HG03571 (cell line): ENCODE measurements at regions not wholly inside any gene's neighbourhood (a gene's known extent, or its start where the extent isn't known, plus 50 kb on each side); places are given as distances from the start of the nearest gene placed in this dataset.
"Not testable (repeated sequence)": the region's sequence is repeated elsewhere in the genome, so short reads cannot be mapped to it uniquely, and the experiment has no call there.

ENCODE experiments used
- ATAC-seq: cut with Tn5 transposase; IDR thresholded peaks from one replicate; pipeline ENCODE4 v1.9.1; 2021; ENCODE audit not compliant: unreplicated experiment

DNA sequence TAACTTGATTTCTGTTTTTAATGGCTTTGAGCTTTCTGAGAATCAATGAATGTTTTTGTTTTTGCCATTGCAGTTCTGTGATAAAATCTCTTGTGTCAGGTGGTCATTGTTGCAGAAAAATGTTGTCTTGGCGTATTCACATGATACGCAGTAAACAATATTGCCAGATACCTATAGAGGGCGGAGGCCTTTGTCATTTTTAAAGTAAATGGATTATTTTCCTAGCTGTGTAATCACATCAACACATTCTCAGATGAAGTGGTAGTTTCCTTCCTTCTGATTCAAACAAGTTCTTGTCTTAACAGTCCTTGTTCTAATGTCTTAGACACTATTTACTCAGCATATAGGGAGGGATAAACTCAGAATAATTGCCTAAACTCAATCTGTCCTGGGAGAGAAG is 109.9 kb upstream of the DAB2 start:
- no peak for ATAC-seq

DNA sequence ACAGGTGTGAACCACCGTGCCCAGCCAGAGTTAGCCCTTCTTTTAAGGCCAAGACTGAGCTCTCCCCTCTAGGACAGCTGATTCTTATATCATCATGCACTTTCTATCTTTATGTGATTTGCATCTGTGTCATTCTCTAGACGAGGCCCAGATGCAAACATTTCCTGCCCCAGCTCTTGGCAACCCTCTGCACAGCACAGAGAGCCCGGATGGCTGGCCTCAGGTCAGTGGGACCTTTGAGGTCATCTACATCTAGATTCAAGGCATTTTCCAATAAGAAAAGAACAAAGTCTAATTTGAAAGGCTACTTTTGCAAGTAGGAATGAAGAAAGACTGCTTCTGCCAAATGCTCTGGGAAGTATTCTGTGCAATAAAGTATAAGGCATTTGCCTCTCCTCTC is 109.0 kb upstream of the DAB2 start:
- ATAC-seq = no peak

DNA sequence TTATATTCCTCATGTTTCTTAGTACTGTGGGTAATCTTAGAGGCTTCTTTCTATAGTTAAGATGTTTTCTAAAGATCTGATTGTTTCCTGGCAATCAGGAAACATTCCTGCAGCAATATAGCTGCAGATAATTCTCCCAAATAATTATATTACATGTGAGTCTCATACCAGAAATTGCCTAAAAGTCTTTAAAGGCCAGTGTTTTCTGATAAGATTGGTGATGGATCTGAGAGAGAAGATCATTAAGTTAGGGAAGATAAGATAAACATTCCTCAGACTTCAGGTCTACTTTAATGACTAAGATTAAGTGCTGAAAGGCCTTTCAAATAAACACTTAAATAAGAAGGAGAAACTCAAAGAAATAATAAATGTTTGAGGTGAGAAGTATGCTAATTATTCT is 107.7 kb upstream of the DAB2 start:
- ATAC-seq = no peak

DNA sequence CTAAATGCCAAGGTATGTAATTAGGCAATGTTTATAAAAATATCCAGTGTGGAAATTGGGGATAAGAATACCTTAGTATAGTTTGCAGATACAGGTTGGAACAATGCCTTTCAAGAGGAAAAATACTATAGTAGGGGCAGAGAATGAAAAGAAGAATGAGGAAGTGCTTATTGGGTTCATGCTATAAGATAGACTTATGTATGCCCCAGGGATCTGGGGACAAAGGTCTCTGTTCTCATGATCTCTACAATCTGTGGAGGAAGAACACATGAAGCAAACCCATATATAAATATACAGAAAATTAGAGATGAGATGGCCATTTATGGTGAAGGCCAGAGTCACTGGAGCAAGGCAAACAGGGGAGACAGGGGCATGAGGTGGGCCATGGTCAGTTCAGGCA is 106.5 kb upstream of the DAB2 start:
- ATAC-seq = no peak

DNA sequence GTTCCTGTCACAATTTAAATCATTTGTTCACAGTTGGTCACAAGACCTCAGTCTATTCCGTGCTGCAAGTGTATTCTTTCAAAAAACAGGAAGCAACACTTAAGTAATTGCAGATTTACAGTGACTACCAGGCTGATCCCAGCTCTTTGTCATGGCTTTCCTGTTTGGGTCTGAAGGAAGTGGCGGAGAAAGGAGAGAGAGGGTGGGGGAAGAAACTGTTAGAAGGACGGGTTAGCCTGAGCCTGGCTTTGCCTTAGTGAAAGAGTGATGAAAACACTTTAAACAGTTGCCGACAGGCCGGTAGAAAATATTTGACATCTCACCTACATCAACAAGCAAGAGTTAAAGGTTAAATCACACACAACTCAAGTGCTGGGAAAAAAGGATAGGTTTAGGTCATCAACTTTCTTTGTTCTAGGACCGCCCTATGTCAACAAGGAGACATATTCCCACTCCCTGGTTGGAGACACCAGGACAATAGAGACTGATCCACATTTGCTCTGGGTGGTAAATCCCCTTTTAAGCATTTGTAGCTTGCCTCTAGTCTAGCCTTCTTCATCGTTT is 102.2 kb upstream of the DAB2 start:
- no peak for ATAC-seq

DNA sequence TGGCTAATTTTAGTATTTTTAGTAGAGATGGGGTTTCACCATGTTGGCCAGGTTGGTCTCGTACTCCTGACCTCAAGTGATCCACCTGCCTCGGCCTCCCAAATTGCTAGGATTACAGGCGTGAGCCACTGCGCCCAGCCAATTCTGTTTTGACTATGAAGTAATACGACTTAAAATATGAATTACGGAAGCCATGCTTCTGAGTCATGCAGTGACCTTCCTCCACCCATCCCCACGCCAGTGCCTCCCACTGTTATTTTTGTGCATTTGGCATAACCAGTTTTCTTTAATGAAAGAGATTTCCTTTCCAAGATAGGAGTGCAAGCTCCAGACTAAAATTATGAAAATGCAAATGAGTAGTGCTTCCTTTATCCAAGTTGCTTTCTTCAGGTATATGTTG is 101.0 kb upstream of the DAB2 start:
- ATAC-seq = not testable (repeated sequence)

DNA sequence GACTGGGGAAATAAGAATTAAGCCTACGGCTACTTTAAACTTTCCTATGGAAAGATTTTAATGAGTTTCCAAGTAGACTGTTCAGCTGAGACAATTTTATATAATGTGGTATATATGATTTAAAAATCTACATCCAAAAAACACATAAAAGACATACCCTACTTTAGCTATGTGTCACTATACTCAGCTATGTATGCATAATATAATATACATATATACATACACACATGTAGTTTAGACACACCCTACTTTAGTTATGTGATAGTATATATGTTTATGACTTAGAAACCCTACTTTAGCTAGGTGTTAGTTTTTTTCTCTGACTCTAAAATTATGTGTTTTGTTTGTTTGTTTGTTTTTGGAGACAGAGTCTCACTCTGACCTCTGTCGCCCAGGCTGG is 100.5 kb upstream of the DAB2 start:
- no peak for ATAC-seq

DNA sequence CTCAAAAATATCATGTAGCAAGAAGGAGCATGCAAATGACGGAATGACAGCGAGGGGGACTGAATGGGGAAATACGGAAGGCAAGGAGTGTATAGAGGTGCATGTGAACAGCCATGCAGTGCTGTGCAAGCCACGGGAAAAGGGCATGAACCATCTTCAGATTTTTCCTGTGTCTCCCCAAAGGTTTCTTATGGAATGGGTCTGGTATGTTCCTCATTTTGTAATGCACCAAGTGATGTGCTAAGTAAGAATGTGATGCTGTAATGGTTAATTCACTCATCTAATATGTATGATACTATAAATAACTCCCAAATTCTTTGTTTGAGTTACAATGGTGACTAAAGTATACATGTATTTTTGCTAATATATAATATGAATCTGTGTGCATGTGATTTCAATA is 99.0 kb upstream of the DAB2 start:
- no peak for ATAC-seq

DNA sequence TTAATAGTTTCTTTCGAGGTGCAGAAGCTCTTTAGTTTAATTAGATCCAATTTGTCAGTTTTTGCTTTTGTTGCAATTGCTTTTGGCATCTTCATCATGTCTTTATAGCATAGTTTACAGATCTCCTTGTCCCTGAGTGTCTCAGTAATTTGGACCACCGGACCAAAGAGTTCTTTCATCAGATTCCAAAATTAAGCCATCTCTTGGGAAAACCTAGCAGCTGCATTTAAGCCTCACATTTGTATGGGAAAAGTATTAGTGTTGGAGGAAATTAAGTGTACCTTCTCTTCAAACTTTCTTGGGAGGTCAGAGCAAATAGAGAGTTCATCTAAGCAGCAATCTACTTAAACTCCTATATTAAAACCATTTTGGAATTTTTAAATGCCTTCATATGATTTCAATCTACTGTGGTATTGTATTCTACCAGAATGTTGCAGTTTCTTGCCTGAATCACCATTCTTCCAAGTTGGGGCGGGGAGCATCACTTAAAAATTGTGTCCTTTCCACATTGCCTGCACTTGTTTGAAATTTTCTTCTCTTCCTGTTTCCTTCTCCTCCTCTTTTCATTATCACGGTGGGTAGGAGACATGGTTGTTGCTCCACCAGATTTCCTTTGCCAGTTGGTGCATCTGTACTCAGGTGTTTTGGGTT is 97.3 kb upstream of the DAB2 start:
- ATAC-seq = no peak

DNA sequence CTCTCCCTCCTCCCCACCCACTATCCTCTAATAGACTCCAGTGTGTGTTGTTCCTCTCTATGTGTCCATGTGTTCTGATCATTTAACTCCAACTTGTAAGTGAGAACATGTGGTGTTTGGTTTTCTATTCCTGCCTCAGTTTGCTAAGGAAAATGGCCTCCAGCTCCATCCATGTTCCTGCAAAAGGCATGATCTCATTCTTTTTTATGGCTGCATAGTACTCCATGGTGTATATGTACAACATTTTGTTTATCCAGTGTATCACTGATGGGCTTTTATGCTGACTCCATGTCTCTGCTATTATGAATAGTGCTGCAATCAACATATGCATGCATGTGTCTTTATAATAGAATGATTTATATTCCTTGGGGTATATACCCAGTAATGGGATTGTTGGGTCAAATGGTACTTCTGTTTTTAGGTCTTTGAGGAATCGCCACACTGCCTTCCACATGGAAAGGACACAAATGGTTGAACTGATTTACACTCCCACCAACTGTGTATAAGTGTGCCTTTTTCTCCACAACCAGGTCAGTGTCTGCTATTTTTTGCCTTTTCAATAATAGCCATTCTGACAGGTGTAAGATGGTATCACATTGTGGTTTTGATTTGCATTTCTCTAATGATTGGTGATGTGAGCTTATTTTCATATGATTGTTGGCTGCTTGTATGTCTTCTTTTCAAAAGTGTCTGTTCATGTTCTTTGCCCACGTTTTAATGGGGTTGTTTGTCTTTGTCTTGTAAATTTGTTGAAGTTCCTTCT is 96.5 kb upstream of the DAB2 start:
- no peak for ATAC-seq

DNA sequence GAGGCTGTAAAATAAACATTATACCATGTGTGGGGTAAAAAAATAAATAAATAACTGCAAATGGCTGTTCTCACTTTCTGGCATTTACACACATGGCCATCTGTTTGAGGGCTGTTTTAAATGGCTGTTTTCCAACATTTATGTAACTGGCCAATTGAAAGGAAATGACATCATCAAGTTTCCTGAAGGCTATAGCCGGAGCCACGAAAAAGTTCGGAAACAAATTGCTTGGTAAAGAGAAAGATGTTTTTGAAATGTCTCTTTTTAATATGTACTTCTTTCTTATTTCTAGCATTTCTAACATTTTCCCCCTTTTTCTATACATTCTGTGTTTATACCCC is 95.4 kb upstream of the DAB2 start:
- ATAC-seq = no peak

DNA sequence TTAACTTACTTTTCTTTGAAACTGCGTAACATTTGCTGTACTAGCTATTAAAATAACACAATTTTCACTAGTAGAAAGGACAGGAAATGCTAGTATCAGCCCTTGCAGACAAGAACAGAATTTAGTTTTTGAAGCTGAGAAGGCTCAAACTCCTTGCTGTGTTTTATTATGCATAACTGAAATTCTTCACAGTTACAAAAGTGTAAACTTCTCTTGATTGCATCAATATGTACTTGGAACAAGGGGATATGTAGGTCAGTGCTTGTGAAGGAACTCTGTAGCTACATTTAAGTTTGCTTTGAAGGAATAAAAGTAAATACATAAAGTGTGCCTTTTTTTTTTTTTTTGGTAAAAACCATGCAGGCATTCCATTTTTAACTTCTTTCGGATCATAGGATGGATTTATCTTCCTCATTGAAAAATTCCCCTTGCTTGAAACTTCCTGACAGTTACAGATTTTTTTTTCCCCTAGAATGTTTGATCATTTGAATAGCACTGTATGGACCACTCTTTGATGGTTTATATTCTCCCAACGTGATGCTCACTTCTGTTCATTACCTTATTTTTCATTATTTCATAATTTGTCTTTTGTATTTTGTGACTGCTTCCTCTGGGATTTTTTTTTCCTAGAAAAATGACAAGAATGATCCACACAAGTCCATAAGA is 94.9 kb upstream of the DAB2 start:
- no peak for ATAC-seq

DNA sequence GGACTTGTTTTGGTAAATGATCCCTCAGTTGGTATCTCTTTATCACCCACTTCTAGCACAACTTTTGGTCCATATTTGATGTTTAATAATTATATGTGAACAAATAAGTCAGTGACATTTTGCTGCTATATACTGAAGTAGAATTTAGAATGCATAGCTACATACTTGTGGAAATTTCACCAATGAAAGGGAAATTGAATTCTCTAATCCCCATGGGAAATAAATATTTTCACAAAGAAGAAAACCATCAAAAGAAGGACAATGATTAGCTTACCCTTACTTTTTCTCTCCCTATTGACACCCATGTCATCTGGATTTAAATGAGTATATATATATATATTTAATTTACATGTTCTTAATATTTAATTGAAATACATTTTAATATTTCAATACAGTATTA is 94.3 kb upstream of the DAB2 start:
- no peak for ATAC-seq

DNA sequence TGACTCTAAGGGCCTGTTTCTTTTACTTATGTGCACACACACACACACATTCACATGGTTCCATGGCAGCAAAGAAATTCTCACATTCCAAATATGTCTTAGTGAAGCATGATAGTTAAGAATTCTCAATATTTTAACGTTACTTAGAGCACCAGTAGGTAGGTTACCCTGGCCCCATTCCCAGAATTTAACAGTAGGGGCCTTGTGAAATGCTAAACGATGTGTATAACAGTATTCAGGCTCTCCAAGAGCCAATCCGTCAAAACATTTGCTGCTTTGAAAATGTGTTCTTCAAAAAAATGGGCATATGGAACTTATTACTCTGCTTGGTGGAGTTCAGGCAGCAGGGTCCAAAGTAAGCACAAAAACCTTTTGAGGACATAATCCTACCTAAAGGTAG is 93.7 kb upstream of the DAB2 start:
- ATAC-seq = no peak

DNA sequence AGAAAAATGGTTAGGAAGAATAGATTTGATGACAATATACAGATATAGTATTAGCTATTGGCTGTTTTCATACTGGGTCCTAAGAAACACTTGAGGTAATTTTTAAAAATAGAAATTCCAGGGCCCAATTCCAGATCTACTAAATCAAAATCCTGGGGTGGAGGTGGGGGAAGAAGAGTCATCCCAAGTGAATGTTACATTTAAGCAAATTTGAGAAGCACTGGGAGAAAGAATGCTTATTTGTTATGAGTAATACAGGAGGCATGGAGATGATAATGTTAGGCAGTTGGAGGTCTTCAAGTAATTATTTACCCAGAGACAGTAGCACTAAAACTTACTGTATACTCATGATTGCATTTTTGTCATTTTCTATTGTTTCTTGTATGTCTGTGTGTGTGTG is 93.0 kb upstream of the DAB2 start:
- ATAC-seq = no peak

DNA sequence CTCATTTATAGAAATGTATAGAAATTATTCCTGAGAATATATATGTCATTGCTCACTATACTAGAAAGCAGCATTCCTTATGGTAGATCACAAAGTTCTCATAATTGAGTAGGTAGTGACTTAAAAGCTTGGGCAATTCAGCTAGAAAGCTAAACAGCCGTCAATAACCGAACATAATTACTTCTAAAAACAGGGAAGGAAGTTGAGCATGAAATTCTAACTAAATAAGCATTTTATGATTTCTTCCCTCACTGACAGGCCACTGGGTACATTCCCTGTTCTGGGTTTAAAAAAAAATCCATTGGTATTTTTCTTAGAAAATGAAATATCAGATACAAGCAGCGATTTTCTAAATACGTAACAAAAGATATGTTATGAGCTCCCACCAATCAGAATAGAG is 91.1 kb upstream of the DAB2 start:
- no peak for ATAC-seq

DNA sequence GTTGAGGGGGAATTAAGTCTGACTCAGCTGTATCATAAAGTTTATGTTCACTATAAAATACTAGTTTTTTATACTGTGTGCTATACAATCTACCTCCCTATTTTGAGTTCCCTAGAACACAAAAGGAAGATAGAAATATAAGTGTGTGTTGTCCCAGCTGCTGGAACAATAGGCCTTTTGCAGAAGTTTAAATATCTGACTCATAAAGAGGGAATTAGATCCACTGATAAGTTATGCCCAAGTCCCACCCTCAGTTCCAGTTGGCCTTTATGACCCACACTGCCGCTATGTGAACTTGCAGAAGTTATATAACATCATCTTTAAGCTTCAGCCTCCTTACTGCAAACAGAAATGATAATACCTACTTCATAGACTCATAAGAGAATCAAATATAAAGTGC is 88.5 kb upstream of the DAB2 start:
- no peak for ATAC-seq

DNA sequence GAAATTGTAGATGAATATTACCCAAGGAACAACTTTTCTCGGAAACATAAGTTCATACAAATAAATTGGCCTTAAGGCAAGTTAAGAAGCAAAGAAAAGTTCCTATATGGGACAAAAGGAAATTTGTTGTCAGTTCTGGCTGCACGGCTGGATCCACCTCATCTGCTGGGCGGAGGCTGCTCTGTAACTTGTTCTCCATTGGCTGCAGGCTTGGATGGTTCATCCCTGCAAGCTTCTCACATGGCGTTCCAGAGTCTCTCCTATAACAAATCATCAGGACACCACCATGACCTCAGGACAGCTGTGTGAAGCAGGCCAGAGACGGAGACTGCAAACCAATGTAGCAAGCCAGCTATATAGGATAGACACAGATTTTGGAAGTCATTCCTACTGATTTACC is 81.4 kb upstream of the DAB2 start:
- no peak for ATAC-seq

DNA sequence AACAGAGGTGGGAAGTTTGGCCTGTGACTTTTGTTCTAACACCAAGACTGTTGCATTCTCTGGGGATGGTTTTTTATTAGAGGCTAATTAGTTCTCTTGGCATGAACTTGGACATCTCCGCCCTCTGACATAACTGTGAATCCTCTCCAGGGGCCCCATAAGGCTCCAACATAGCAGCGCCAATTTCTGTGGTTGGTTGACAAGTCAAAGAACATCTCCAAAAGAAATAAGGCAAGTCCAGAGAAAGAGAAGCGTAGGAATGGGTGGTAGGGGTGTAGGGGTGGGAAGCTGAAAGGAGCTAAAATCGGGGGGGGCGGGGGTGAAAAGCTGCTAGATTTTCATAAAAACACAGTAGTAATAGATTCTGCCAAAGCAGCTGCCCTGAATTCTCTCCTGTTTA is 81.0 kb upstream of the DAB2 start:
- ATAC-seq = no peak

DNA sequence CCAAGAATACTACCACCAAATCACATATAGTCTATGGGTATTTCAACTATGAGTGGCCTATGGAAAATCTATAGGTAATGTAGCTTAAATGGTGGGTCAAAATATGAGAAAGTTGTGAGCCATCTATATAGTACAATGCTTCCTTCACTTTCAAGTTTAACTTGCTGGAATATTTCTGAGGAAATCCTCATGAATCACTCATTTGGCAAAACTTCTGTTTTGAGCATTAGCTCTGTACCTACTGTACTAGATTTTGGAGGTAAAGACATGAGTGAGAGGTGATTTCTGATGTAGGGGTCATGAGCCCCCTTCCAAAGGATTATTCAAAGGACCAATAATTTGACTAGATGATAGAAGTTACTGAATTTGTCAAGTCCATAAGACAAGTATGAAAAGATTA is 80.6 kb upstream of the DAB2 start:
- no peak for ATAC-seq

DNA sequence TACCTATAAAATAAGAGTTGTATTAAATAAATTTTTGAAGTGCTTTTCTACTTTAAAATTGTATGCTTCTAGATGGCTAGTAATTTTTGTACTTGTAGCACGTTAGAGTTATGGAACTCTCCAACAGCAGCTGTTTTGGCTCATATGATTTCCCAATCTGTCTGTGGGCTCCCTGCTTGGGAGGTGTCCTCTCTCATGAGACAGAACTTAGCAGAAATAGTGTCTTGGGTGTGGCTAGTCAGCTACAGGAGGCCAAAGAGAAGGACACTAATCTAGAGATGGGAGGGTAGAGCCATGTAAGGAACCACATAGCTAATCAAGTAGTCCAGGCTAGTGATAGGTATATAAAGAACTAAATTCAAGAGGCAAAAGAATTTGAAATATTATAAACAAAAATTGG is 78.4 kb upstream of the DAB2 start:
- ATAC-seq = no peak

DNA sequence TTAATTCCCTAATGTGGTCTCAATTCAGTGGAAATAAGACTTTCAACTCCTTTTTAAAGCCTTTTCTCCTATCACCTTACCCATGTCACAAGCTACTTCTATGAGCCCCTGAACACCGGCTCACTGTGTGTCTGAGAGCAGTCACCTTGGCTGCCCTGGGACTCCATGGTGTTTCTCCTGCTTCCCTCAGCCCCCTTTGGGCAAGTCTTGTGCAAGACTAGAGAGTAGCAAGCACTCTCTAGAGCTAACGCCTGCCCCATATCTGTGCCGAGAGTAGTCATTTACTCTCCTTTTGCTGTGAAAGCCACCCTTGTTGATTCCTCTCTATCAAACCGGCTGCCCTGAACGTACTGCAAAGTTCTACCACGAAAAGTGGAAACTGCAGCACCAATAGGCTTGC is 77.9 kb upstream of the DAB2 start:
- ATAC-seq = no peak
